Gastroesophageal sphincter (tissue), 3 donors: ENCODE measurements at regions not wholly inside any gene's neighbourhood (a gene's known extent, or its start where the extent isn't known, plus 50 kb on each side); places are given as distances from the start of the nearest gene placed in this dataset.

Experiments
- POLR2A ChIP-seq, 2 donors: fragments of 450-650 bp; IDR thresholded peaks; one replicate each; pipeline ENCODE4 v1.6.1; 2017; ENCODE audit warnings: antibody characterized with exemption in 2 of 2, mild to moderate bottlenecking in 2 of 2, moderate library complexity in 1 of 2
- POLR2AphosphoS5 ChIP-seq: sonication (generic); formaldehyde crosslinking; IDR thresholded peaks from one replicate; pipeline ENCODE4 v1.6.1; 2017; ENCODE audit warnings: antibody characterized with exemption
- TF ChIP-seq, protein P1 (sequence below), 4 experiments: fragments of 200-600 bp in 2 of 4; fragments of 450-650 bp in 2 of 4; sonication (generic) in 1 of 4; IDR thresholded peaks; one replicate each; pipeline ENCODE4 v1.5.1; 2017 to 2019; ENCODE audit warnings: antibody characterized with exemption in 4 of 4, mild to moderate bottlenecking in 2 of 4, moderate library complexity in 2 of 4

DNA sequence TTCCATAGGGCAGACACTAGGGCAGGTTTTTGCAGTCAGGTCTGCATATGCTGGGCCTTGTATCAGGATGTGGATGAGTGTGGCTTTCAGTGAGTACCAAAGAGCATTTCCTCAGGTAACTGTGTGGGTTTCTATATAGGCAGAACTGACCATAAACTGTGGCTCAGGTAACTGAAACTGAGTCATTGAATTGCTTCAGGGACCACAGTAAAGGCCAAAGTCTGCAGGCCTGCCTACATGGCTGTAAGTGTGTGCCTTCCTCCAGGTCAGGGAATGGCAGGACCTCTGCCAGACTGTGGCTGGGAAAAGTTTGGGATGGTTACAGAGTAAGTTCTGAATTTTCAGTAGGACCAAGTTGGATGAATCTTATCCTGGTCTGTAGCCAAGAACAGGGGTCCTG is 85.6 kb downstream of the ZNF486 start:
- no peak for TF ChIP-seq POLR2A (IDR thresholded peaks at IDR 0.05)
- TF ChIP-seq, protein P1, sequence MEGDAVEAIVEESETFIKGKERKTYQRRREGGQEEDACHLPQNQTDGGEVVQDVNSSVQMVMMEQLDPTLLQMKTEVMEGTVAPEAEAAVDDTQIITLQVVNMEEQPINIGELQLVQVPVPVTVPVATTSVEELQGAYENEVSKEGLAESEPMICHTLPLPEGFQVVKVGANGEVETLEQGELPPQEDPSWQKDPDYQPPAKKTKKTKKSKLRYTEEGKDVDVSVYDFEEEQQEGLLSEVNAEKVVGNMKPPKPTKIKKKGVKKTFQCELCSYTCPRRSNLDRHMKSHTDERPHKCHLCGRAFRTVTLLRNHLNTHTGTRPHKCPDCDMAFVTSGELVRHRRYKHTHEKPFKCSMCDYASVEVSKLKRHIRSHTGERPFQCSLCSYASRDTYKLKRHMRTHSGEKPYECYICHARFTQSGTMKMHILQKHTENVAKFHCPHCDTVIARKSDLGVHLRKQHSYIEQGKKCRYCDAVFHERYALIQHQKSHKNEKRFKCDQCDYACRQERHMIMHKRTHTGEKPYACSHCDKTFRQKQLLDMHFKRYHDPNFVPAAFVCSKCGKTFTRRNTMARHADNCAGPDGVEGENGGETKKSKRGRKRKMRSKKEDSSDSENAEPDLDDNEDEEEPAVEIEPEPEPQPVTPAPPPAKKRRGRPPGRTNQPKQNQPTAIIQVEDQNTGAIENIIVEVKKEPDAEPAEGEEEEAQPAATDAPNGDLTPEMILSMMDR (IDR thresholded peaks at IDR 0.05), result no peak
- no peak for TF ChIP-seq POLR2AphosphoS5
